HG03103 (cell line): ENCODE measurements at regions not wholly inside any gene's neighbourhood (a gene's known extent, or its start where the extent isn't known, plus 50 kb on each side); places are given as distances from the start of the nearest gene placed in this dataset.

Source experiments
- ATAC-seq: cut with Tn5 transposase; IDR thresholded peaks from one replicate; pipeline ENCODE4 v1.9.1; 2021; ENCODE audit warnings: low read depth; ENCODE audit not compliant: unreplicated experiment

DNA sequence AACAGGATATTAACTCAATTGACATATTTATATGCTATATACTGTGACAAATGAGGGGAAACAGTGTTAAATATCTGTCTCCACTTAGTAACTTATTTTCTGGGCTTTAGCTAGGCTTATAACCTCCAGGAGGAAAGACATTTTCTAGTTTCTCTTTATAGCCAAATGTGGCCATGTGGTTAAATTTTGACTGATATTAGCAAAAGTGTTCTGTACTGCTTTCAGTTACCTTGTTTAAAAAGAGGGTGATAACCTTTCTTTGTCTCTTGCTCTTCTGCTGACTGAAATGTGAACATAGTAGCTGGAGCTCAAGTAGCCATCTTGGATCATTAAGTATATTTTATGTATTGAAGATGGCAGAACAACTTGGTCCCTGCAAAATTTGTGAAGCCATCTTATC lies 253.7 kb downstream of the PDHA2 start:
- no peak for ATAC-seq

DNA sequence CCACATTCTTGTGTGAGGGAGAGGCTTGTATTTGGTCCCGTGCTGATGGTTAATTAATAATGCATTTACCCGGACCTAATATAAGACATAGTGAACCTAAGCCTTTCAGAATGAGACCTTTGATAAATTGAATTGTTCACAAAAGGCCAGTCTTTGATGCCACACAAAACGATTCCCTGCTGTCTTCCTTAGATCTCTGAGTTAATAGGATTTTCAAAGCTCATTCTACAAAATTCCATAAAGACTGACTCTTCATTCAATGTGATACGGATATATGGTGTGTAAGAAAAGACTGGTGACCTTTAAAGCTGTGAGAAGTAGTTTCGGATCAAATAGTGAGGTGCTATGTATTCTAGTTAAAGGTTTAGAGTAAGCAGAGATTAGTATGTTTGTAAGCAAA lies 254.3 kb downstream of the PDHA2 start:
- ATAC-seq = no peak

DNA sequence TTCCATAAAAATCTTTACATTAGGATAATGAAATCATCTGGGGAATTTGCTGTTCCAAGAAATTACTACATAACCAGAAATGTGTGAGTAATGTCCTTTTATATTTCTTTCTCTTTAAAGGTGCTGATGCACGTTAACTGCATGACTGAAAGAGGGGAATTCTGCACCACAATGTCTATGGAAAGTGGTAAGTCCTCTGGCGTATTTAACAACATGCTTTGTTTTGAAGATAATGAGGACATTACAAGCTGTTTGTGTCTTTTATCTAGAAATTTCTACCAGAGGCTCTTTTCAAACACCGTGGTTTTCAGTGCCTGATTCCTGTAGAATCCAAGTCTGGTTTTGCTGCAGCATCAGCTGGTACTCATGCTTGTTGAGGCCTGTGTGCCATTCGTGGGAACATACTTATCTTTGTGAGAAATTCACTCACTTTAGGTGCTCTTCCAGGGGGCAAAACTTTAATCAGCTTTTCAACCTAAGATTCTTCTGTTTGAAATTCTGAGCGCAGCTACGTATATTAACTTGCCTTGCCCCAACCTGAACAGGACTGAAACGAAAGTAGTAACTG lies 257.2 kb downstream of the PDHA2 start:
- no peak for ATAC-seq

GRCh38 chr4:96097693-96098092 lies 257.8 kb downstream of the PDHA2 start:
- ATAC-seq = no peak

DNA sequence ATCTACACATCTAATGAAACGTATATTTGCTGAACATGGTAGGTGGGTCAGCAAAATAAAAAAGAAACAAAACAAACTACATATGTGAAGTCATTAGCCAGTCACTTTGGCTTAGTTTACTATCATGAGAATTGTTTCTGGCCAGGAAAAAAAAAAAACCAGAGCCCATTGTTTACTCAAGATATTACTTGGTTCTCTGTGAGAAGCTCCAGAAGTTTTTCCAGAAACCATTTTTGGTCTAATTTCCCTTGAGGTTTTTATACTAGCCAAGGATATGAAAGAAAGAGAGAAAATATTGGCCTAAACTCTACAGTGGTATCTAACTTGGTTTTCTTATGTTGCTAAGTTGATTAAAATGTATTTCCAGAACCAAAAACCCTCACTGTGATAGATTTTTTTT lies 259.1 kb downstream of the PDHA2 start:
- ATAC-seq = no peak

DNA sequence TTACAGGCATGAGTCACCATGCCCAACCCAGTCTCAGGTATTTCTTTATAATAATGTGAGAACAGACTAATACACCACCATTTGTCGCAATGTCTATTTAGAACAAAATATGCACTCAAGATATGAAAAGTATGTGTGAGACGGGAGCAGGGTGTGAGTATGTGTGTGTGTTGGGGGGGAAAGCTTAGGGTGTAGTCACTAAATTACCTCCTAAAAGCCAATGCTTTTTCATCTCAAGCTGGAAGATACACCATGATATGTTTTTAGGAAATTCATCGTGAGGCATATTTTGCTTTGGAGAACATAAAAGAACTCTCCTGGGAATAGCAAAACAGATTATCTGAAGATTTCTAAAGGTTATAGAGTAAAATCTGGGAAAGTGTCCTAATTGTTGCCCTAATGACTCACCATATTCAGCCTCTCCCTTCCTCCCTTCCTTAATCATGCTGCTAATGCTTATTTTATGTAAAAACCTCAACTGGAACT lies 262.7 kb downstream of the PDHA2 start:
- ATAC-seq = no peak

- ATAC-seq = no peak
Observed at GRCh38 chr4:96103086-96103485, 263.2 kb downstream of the PDHA2 start.

GRCh38 chr4:96108146-96108545 lies 268.3 kb downstream of the PDHA2 start:
- ATAC-seq = no peak

DNA sequence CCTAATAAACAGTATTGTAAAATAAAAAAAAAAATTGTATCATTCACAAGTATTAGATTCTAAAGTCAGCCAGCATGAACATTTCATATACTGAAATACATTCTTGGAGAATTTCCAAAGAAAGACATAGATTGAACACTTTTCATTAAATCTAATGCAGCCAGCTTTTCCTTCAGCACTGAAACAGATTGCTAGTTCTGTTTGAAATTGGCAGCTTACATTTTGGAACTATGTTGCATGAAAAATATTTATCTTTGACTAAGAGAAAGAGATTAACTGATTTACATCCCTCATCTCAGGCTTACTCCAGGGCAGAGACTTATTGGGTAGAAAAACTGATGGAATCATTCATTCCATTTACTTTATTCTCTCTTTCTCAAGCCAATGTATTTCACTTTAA lies 272.7 kb downstream of the PDHA2 start:
- ATAC-seq = no peak

- no peak for ATAC-seq
Observed at GRCh38 chr4:96120206-96120605, 280.3 kb downstream of the PDHA2 start.

GRCh38 chr4:96126227-96126626 lies 286.3 kb downstream of the PDHA2 start:
- ATAC-seq = no peak

DNA sequence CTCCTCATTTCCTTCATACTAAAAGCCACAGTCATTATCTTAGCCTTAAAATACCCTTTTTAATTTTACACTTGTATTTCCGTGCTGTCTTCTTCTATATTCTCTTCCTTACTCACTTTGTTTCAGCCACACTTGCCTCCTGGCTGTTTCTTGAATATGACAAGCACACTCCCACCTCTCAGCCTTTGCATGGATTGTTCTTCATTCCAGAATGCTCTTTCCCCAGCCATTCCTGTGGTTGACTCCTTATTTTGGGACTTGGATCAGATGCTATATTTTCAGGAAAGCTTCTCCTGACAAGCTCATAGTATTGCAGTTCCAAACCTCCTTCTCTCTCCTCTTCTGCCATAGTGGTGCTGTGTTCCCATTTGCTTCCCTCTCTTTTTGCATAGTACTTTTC lies 291.3 kb downstream of the PDHA2 start:
- no peak for ATAC-seq

DNA sequence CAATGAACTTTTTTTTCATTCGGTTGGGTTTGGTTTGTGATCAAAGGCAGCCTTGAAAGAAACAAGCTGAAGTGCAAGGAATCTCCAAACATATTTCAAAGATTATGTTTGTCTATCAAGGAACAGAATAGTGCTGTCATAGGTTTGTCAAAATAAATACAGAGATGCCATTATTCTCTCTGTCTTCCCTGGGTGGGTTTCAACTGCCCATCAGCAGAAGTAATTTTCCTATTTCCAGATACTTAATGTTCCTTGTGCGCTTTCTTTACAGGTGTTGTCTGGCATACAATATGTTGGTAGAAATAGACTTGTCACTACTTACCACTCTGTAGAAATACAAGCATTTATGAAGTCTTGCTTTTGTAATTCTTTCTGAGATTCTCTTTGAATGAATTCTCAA lies 294.9 kb downstream of the PDHA2 start:
- ATAC-seq = no peak

DNA sequence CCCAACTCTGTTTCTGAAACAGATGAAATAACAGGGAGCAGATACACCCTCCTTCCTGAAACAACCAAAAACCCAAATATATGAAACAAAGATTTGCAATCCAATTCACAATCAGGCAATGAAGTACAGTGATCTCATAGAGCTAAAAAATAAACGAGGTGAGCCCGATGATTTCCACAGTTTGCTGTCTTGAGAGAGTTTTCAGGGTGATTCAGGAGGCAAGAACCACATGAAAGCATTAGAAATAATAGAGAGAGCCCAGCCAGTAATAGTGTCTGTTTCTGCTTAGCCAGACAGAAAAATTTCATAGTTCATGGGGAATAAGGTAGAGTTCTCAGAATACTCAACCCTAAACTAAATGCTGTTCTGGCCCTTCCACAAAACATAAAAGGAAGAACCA lies 296.2 kb downstream of the PDHA2 start:
- no peak for ATAC-seq

GRCh38 chr4:96139251-96139929 lies 299.5 kb downstream of the PDHA2 start:
- no peak for ATAC-seq

GRCh38 chr4:96145601-96146000 lies 305.7 kb downstream of the PDHA2 start:
- ATAC-seq = no peak

- no peak for ATAC-seq
Observed at GRCh38 chr4:96146686-96147085, 306.8 kb downstream of the PDHA2 start.

- ATAC-seq = no peak
Observed at GRCh38 chr4:96149894-96150293, 310.0 kb downstream of the PDHA2 start.

DNA sequence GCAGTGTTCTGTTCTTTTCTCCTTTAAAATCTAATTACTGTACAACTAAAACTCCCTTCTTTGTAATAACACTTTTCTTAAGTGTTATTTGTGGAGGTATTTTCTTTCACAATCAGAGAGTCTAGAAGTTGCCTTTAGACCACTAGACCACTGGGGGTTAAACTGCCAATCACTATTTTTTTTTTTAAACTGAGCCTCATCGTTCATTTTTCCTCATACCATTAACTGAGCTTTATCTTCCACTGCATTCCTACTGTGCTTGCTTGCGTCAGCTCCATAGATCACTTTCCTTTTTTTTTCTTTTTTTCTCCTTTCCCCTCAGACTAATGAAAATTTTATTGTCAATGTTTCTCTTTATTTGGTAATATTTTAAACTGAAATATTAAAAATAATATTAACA lies 310.6 kb downstream of the PDHA2 start:
- ATAC-seq = no peak

DNA sequence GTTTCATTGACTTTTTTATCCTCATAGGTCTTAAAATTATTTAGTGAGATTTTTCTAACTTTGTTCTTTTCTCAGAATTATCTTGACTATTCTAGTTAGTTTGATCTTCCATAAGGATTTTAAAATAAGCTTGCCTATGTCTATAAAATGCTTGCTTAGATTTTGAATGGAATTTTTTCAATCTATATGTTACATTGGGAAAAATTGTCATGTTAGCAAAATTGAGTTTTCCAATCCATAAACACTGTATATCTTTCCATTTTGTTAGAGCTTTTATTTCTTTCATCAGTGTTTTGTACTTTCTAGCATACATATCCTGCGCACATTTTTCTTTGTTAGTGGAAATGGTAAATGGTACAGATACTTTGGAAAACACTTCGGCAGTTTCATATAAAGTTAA lies 312.9 kb downstream of the PDHA2 start:
- ATAC-seq = no peak

DNA sequence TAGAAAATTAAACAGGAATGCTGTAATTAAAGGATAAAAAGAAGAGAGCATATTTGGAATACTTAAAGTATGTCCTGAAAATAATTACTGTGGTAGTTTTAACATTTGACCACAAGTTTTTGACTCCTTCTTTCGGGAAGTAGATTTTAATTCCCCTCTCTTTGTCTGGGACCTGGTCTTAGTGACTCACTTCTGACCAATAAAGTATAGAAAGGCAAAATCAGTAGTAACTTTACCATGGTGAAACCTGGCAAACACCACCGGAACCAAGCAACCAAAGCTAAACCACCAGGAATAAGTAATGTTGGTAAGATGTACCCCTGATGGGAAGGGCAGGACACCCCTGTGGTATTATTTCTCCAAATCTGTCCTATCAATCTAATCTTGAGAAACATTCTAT lies 314.8 kb downstream of the PDHA2 start:
- ATAC-seq = no peak

DNA sequence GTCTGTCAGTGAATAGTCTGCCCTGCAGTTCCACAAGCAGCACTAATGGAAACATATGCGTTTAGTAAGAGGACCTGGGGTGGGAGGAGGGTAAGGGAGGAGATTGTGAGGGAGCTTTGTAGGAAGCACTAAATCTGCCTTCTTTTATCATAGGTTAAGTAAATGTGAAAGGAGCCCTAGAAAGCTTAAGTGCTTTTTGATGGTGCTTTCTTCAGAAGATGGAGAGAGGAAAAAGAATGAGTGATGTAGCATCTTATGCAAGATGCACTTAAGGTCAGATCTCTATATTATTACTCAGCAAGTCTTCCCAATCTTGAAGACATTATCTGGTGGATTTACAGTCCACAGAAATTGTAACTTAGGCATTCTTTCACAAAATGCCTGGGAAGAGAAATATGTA lies 322.7 kb downstream of the PDHA2 start:
- ATAC-seq = no peak
